Erythroblast (primary cell): ENCODE measurements at regions not wholly inside any gene's neighbourhood (a gene's known extent, or its start where the extent isn't known, plus 50 kb on each side); places are given as distances from the start of the nearest gene placed in this dataset.

ENCODE experiments used
- GATA1 ChIP-seq: IDR thresholded peaks from 2 replicates; pipeline ENCODE4 v1.6.1; 2011; ENCODE audit warnings: low read depth, mild to moderate bottlenecking, control low read depth, low read length, moderate library complexity
- POLR2A ChIP-seq: IDR thresholded peaks from 2 replicates; pipeline ENCODE4 v1.6.1; 2011; ENCODE audit warnings: mild to moderate bottlenecking, low read length

GRCh38 chr18:27778925-27779324 lies 398.0 kb downstream of the CDH2 start:
- no peak for TF ChIP-seq POLR2A
- no peak for TF ChIP-seq GATA1
